ENCODE measurements at regions not wholly inside any gene's neighbourhood (a gene's known extent, or its start where the extent isn't known, plus 50 kb on each side); places are given as distances from the start of the nearest gene placed in this dataset.

- DNase-seq (ENCODE audit: low read depth in 2 of 3, low spot score in 2 of 3): no peak
Measured at GRCh38 chr16:51374346-51374745, 223.3 kb upstream of the SALL1 start.

DNA sequence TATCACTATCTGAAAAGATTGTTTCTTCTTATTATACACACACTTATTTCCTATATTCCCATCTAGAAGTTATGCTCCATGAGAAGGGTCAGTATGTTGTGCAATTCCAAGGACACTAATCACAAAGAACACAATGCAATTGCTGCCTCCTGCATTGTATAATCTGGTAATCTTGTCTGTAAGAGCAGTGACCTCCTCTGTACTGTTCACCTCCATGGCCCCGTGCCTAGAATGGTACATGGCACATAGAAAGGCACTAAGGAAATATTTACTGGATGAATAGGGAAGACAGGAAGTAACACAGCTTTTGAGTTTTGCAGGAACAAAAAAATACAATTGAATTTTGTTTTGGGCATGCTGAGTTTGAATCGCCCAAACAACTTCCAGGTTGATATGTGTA is 214.6 kb upstream of the SALL1 start:
- no peak for DNase-seq (ENCODE audit: low read depth in 2 of 3, low spot score in 2 of 3)

DNA sequence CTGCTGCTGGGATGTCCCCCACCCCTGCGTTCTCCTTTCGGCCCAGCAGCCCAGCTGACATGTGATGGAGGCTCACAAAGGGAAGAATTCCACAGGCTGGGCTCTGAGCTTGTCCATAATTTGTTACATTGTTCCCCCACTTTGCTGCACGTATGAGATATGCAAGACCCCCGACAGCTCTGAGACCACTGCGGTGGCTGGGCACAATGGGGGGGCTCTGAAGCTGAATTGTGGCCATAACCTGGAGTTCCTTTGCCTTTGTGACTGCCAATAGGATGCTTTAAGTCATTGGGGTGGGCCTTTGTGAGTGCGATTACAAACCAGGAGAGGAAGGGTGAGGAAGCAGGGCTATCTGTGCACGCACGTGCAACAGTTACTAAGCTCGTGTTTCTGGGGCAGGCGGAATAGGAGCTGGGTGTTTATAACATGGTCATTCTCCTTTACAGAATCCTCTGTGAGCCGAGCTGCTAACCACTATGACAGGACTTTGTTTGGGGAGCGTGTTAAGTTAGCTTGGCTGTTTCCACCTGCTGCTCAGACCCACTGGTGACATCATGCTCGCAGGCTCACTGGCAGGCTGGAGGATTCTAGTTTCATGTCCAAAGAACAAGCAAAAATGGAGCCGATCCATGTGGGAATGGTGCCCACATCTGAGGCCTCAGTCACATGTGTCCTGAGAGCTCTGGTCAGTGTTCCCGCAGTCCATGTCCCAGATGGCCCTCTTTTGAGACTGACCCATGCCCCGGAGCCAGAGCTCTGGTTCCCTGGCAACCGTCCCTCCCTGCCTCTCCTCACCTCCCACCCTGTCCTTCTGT is 208.3 kb upstream of the SALL1 start:
- DNase-seq (ENCODE audit: low read depth in 2 of 3, low spot score in 2 of 3): no peak

DNA sequence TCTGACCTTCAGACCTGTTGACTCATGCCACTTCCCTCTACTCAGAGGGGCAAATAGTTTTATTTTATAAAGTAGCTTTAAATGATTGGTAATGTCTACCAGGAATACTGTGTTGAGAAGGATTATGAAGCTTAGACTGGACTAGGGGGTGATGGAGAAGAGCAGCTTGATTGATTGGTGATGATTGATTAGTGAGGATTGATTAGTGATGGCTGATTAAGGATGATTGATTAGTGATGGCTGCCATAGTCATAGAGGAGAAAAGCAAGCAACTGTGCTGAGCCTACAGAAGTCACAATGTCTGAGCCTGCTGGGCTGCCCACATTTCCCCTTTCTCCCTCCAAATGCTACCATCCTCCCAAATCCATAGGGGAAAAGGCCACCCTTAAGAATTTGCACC is 206.8 kb upstream of the SALL1 start:
- no peak for DNase-seq (ENCODE audit: low read depth in 2 of 3, low spot score in 2 of 3)

GRCh38 chr16:51355875-51356274 is 204.8 kb upstream of the SALL1 start:
- no peak for DNase-seq (ENCODE audit: low read depth in 2 of 3, low spot score in 2 of 3)

DNA sequence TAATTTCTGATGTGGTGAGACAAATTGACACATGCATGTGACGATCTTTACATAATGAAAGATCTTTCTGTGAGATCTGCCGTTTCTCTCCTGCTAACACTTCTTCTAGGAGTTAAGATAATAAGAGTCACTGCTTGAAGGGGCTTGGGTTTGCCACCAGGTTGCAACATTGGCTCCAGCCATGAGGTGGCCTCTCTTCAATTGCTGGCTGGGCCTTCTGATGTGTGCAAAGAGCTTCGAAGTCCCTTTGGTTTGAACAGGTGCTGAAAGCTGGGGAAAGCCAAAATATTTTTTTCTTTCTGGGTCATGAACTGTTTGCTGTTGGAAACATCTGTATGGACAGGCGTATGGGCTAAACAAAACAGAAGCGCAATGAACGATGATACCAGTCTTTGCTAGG is 204.1 kb upstream of the SALL1 start:
- DNase-seq (ENCODE audit: low read depth in 2 of 3, low spot score in 2 of 3): no peak

GRCh38 chr16:51353055-51353454 is 202.0 kb upstream of the SALL1 start:
- no peak for DNase-seq (ENCODE audit: low read depth in 2 of 3, low spot score in 2 of 3)

- no peak for DNase-seq (ENCODE audit: low read depth in 2 of 3, low spot score in 2 of 3)
Measured at GRCh38 chr16:51349626-51350025, 198.6 kb upstream of the SALL1 start.

DNA sequence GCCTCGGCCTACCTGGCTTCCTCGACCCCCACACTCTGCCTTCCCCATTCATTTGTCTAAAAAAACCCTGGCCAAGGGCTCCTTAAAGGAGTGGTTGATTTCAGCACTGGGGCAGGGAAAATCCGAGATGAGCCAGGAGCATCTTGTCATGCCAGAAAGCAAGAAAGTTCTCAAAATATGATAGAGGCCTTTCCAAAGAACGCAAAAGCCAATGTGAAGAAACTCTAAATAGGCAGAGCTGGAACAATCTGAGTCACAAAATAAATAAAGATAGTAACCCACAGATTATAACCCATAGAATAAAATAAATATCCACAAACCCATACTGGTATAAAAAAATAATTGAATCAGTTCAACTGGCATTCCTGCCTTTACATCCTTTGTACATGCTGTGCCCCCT is 192.3 kb upstream of the SALL1 start:
- DNase-seq (ENCODE audit: low read depth in 2 of 3, low spot score in 2 of 3): no peak

DNA sequence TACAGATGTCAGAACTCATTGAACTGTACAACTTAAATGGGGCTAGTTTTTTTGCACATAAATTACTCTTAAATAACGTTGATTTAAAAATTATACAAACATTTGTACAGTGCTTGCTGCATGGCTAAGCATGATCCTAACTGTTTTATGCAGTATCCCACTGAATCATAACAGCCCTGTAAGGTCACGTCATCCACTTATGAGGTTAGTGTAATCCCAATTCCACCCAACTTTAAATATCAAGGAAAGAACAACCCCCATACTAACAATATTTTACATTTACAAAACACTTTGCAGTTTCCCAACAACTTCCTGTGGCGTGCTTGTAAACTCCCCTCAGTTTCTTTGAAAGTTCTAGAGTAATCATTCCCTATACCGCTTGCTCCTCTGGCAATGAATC is 190.1 kb upstream of the SALL1 start:
- DNase-seq (ENCODE audit: low read depth in 2 of 3, low spot score in 2 of 3): no peak

DNA sequence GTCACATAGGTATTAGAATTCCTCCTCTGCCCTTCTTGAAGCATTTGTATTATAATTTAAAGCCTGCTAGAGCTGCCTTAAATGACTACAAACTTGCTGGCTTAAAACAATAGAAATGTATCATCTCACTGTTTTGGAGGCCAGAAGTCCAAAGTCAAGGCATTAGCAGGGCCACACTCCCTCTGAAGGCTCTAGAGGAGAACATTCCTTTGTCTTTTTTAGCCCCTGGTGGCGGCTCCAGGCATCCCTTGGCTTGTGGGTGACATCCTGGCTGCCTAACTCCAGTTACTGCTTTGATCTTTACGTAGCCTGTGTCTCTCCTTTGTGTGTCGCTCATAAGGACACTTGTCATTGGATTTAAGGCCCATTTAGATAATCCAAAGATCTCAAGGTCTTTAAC is 186.6 kb upstream of the SALL1 start:
- DNase-seq (ENCODE audit: low read depth in 2 of 3, low spot score in 2 of 3): no peak

DNA sequence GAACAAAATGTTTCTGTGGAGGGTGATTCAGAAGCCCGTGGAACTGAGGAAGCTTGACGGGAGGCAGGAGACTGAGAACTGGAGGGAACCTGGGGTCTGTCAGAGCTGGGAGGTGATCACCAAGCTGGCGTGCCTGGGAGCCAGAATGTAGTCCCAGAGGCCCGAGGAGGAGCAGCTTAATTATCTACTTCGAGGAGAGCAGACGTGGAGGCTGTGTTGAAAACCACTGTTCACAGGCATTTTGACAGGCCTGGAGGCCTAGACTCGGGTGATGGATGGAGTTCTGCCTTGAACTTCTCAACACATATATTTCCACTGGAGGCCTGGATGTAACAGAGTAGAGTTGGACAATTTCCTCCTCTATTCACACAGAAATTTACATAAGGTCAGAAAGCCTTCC is 177.7 kb upstream of the SALL1 start:
- no peak for DNase-seq (ENCODE audit: low read depth in 2 of 3, low spot score in 2 of 3)

DNA sequence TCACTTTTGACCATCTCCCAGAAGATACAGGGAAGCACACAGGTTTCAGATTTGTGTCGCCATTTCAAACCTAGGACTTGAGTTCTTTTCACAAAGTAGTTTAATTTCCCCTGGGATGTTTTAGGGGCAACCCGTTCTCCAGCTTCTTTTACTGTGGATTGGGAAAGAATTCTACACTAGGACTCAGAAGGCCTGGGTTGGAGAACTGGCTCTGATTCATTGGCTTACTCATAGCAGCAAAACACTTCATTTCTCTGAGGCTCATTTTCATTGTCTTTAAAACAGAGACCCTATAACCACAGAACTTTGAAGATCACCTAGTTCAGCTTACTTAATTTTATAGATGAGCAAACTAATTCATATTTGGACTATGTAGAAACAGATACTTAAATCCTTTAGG is 175.9 kb upstream of the SALL1 start:
- no peak for DNase-seq (ENCODE audit: low read depth in 2 of 3, low spot score in 2 of 3)

DNA sequence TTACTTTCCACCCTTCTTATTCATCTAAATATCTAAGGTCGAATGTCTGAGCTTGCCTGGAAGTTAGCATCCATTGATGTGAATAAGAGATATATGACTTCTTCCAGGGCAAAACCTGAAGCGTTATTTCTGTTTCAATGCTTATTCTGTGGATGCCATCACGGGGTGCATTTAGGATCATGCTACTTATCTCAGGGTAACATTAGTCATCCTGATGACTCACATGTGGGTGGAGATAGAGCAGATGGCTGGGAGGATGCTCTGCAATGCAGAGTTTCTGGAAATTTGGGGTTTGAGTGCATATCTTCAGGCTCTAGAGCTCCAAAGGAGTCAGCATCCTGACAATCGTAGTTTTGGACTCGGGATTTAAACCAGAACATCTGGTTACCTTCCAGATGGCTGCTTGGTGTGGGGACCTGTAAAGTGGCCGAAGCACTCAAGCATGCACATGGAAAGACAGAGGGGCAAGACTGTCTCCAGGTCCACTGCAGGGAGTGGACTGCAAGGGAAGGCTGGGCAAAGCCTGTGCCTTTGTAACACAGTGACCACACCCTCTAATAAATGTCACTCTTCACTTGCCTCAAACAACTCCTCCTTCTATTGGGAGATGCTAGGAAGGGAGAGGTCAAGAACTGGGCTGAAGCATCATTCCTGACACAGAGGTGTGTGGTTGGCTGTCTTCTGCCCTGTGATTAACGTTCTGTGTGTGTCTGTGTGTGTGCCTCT is 175.2 kb upstream of the SALL1 start:
- no peak for DNase-seq (ENCODE audit: low read depth in 2 of 3, low spot score in 2 of 3)

DNA sequence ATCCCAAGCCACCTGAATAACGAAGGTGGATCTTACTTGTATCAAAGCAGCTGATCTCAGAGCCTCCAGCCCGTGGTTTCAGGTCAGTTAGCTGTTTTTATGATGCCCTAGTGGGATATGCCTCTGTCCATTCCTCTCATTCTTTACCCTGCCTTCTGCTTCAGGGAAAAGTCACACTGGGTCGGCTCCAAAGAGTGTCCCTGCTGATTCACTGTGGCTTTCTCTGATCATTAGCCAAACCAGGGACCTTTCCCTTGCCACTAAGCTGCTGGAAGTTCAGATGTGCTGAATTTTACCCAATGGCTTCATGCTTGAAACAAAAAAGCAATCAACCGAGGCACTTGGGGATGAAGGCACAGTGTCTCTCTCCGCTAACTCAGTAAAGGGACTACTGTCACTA is 170.2 kb upstream of the SALL1 start:
- DNase-seq (ENCODE audit: low read depth in 2 of 3, low spot score in 2 of 3): no peak

GRCh38 chr16:51317575-51317974 is 166.5 kb upstream of the SALL1 start:
- DNase-seq (ENCODE audit: low read depth in 2 of 3, low spot score in 2 of 3): no peak

- DNase-seq (ENCODE audit: low read depth in 2 of 3, low spot score in 2 of 3): no peak
Measured at GRCh38 chr16:51313198-51313597, 162.1 kb upstream of the SALL1 start.

GRCh38 chr16:51312363-51313150 is 161.5 kb upstream of the SALL1 start:
- DNase-seq (ENCODE audit: low read depth in 2 of 3, low spot score in 2 of 3): no peak

DNA sequence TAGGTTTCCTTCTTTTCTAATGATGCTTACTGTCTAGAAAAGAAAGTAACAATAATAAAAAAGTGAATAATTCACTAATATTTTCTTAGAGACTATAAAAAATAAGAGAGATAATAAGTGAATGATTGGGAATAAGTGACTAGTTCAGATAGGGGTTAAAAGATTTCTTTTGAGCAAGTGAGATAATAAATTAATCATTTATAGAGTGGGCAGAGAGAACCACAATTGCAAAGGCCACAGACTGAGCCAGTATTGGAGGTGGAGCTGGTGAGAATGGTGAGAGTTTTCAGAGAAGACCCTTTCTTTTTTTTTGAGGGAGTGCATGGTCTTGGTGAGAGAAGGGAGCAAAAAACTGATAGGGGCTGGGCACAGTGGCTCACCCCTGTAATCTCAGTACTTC is 159.1 kb upstream of the SALL1 start:
- no peak for DNase-seq (ENCODE audit: low read depth in 2 of 3, low spot score in 2 of 3)

DNA sequence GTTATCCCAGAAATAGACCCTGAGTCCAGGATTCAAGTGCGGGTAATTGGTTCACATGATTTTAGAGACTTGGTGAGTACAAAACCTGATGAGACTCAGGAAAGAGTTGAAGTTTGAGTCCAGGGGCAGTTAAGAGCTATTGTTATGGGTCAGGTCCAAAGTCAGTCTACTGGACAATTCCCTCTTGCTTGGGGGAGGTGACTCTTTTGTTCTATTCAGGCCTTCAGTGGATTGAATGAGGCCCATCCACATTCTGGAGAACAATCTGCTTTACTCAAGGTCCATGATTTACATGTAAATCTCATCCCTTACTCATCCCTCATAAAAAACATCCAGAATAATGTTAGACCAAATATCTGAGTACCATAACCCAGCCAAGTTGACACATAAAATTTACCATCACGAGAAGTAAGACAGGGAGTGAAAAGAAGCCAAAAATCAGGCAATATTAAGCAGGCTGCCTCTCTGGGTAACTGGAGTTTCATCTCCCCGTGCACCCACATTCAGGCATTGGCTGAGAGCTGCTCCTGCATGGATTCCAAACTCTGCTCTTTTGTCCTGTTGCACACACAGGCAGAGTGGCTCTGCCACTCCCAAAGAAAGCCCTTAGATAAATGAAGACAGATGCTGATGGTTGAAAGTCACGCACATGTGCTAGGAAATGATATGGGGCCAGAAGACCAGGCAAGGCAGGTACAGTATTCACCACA is 156.0 kb upstream of the SALL1 start:
- DNase-seq (ENCODE audit: low read depth in 2 of 3, low spot score in 2 of 3): no peak

DNA sequence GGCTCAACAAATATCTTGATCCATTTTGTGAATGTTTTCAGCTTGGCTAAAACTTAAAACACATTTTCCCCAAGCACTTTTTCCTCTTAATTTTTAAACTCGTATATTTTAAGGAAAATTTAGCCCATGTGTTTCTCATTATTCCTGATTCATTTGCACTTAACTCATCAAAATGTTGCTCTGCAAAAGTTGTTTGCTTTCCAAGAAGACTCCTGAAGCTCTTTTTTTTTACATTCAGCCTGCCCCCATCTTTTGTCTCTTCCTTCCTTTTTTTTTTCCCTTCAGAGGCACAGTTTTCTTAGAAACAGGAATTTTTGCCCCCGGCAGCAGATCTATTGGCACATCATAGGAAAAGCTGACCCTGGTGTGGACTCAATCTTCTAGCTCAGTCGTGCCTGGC is 155.0 kb upstream of the SALL1 start:
- DNase-seq (ENCODE audit: low read depth in 2 of 3, low spot score in 2 of 3): no peak
